ENCODE measurements at regions not wholly inside any gene's neighbourhood (a gene's known extent, or its start where the extent isn't known, plus 50 kb on each side); places are given as distances from the start of the nearest gene placed in this dataset.
"Not testable (repeated sequence)": the region's sequence is repeated elsewhere in the genome, so short reads cannot be mapped to it uniquely, and the experiment has no call there.

GRCh38 chrX:40371376-40371775 lies 209.4 kb upstream of the ATP6AP2 start:
- Histone ChIP-seq H3K4me1 (replicated peaks) (no peaks in the 10 kb centered on the region), H3K27ac (no peak overlapping the region), H3K27me3 (replicated peaks; ENCODE audit: insufficient read depth) (no peaks in the 10 kb centered on the region), H3K4me3 (no peak overlapping the region), H3K36me3 (no peaks in the 10 kb centered on the region), H3K9me3 (no peaks in the 10 kb centered on the region)
- TF ChIP-seq POLR2A (IDR thresholded peaks at IDR 0.05), result no peak
- TF ChIP-seq POLR2AphosphoS5 (IDR thresholded peaks at IDR 0.05), result no peak
- no peak for TF ChIP-seq CTCF (IDR thresholded peaks at IDR 0.05)
- no peak for DNase-seq (ENCODE audit: low spot score)
- intact Hi-C loops (cut with DNase I), result no loop called here
- 82% methylated on average over 5 of the region's 6 CpGs for WGBS

GRCh38 chrX:40368611-40369061 lies 212.1 kb upstream of the ATP6AP2 start:
- H3K27ac ChIP-seq, result no peak overlapping the region
- no peaks in the 10 kb centered on the region for H3K27me3 ChIP-seq (replicated peaks; ENCODE audit: insufficient read depth)
- no peaks in the 10 kb centered on the region for H3K4me1 ChIP-seq (replicated peaks)
- intact Hi-C loops (cut with DNase I), result no loop called here
- TF ChIP-seq CTCF (IDR thresholded peaks at IDR 0.05) (no peak), POLR2A (IDR thresholded peaks at IDR 0.05) (no peak), POLR2AphosphoS5 (IDR thresholded peaks at IDR 0.05) (no peak)
- no peaks in the 10 kb centered on the region for H3K9me3 ChIP-seq
- WGBS, result 84% methylated on average over 6 of the region's 6 CpGs
- H3K36me3 ChIP-seq, result no peaks in the 10 kb centered on the region
- DNase-seq (ENCODE audit: low spot score), result no peak
- no peak overlapping the region for H3K4me3 ChIP-seq

- Histone ChIP-seq H3K4me1 (replicated peaks) (no peaks in the 10 kb centered on the region), H3K4me3 (no peak overlapping the region), H3K27me3 (replicated peaks; ENCODE audit: insufficient read depth) (no peaks in the 10 kb centered on the region), H3K36me3 (no peaks in the 10 kb centered on the region), H3K9me3 (no peaks in the 10 kb centered on the region), H3K27ac (no peak overlapping the region)
- no peak for DNase-seq (ENCODE audit: low spot score)
- TF ChIP-seq CTCF (IDR thresholded peaks at IDR 0.05), result no peak
- no peak for TF ChIP-seq POLR2A (IDR thresholded peaks at IDR 0.05)
- no peak for TF ChIP-seq POLR2AphosphoS5 (IDR thresholded peaks at IDR 0.05)
- WGBS, result 77% methylated on average over 3 of the region's 3 CpGs
- intact Hi-C loops (cut with DNase I), result no loop called here
These were observed 214.1 kb upstream of the ATP6AP2 start for GRCh38 chrX:40366661-40367060.

GRCh38 chrX:40362291-40362690 lies 218.5 kb upstream of the ATP6AP2 start:
- H3K27me3 ChIP-seq (replicated peaks; ENCODE audit: insufficient read depth); DNase-seq (ENCODE audit: low spot score); H3K9me3 ChIP-seq; H3K27ac ChIP-seq; H3K36me3 ChIP-seq; intact Hi-C loops (cut with DNase I); H3K4me3 ChIP-seq; H3K4me1 ChIP-seq (replicated peaks): not testable (repeated sequence)
- WGBS, result 97% methylated on average over 14 of the region's 14 CpGs

- no peak for DNase-seq (ENCODE audit: low spot score)
- no peaks in the 10 kb centered on the region for H3K36me3 ChIP-seq
- TF ChIP-seq POLR2A (IDR thresholded peaks at IDR 0.05) (no peak), CTCF (IDR thresholded peaks at IDR 0.05) (no peak), POLR2AphosphoS5 (IDR thresholded peaks at IDR 0.05) (no peak)
- no peaks in the 10 kb centered on the region for H3K9me3 ChIP-seq
- WGBS, result 100% methylated on average over 20 of the region's 24 CpGs
- intact Hi-C loops (cut with DNase I), result no loop called here
- H3K4me1 ChIP-seq (replicated peaks), result no peaks in the 10 kb centered on the region
- H3K27me3 ChIP-seq (replicated peaks; ENCODE audit: insufficient read depth), result no peaks in the 10 kb centered on the region
- H3K27ac ChIP-seq, result no peak overlapping the region
- H3K4me3 ChIP-seq, result no peak overlapping the region
These were observed 220.2 kb upstream of the ATP6AP2 start for GRCh38 chrX:40360557-40360956.
